ENCODE measurements at regions not wholly inside any gene's neighbourhood (a gene's known extent, or its start where the extent isn't known, plus 50 kb on each side); places are given as distances from the start of the nearest gene placed in this dataset.

- TF ChIP-seq CTCF (IDR thresholded peaks at IDR 0.05; ENCODE audit: low read length, missing control alignments) = no peak
- DNase-seq (ENCODE audit: low read depth) = no peak
These were observed 289.9 kb upstream of the ACTBL2 start for GRCh38 chr5:57772512-57772911.

GRCh38 chr5:57770039-57770438 is 287.4 kb upstream of the ACTBL2 start:
- H3K4me3 ChIP-seq (replicated peaks; ENCODE audit: low read depth, low read length) = no peak overlapping the region
- no peak for TF ChIP-seq CTCF (IDR thresholded peaks at IDR 0.05; ENCODE audit: low read length, missing control alignments)
- no peak for DNase-seq (ENCODE audit: low read depth)

More at GRCh38 chr5:57772512-57772911, 289.9 kb upstream of the ACTBL2 start:
- H3K4me3 ChIP-seq (replicated peaks; ENCODE audit: low read depth, low read length) = no peak overlapping the region

- TF ChIP-seq CTCF (IDR thresholded peaks at IDR 0.05; ENCODE audit: low read length, missing control alignments) = no peak
- no peak for DNase-seq (ENCODE audit: low read depth)
- no peak overlapping the region for H3K4me3 ChIP-seq (replicated peaks; ENCODE audit: low read depth, low read length)
These were observed 286.1 kb upstream of the ACTBL2 start for GRCh38 chr5:57768745-57769144.

- H3K4me3 ChIP-seq (replicated peaks; ENCODE audit: low read depth, low read length) = no peak overlapping the region
- TF ChIP-seq CTCF (IDR thresholded peaks at IDR 0.05; ENCODE audit: low read length, missing control alignments) = no peak
- no peak for DNase-seq (ENCODE audit: low read depth)
These were observed 282.0 kb upstream of the ACTBL2 start for GRCh38 chr5:57764479-57765089.

GRCh38 chr5:57761513-57761912 is 278.9 kb upstream of the ACTBL2 start:
- H3K4me3 ChIP-seq (replicated peaks; ENCODE audit: low read depth, low read length) = no peak overlapping the region
- DNase-seq (ENCODE audit: low read depth) = no peak
- TF ChIP-seq CTCF (IDR thresholded peaks at IDR 0.05; ENCODE audit: low read length, missing control alignments) = no peak

- TF ChIP-seq CTCF (IDR thresholded peaks at IDR 0.05; ENCODE audit: low read length, missing control alignments) = no peak
- no peak overlapping the region for H3K4me3 ChIP-seq (replicated peaks; ENCODE audit: low read depth, low read length)
- DNase-seq (ENCODE audit: low read depth) = no peak
These were observed 272.0 kb upstream of the ACTBL2 start for GRCh38 chr5:57754616-57755015.

GRCh38 chr5:57753446-57753845 is 270.8 kb upstream of the ACTBL2 start:
- TF ChIP-seq CTCF (IDR thresholded peaks at IDR 0.05; ENCODE audit: low read length, missing control alignments) = no peak
- DNase-seq (ENCODE audit: low read depth) = no peak
- H3K4me3 ChIP-seq (replicated peaks; ENCODE audit: low read depth, low read length) = no peak overlapping the region
